Loucy (cell line): ENCODE measurements at regions not wholly inside any gene's neighbourhood (a gene's known extent, or its start where the extent isn't known, plus 50 kb on each side); places are given as distances from the start of the nearest gene placed in this dataset.

Source experiments
- H2AFZ ChIP-seq: fragments of 200-600 bp; sonication (generic); 2 replicates; pipeline ENCODE4 v1.6.0; 2016; ENCODE audit warnings: antibody characterized with exemption, mild to moderate bottlenecking, low read length, moderate library complexity
- H3F3A ChIP-seq: fragments of 200-600 bp; 2 replicates; pipeline ENCODE4 v1.6.0; 2016; ENCODE audit warnings: antibody characterized with exemption, low read depth, mild to moderate bottlenecking
- H3K27me3 ChIP-seq: fragments of 200-600 bp; sonication (generic); 2 replicates; pipeline ENCODE4 v1.6.1; 2014; ENCODE audit warnings: low read length, mild to moderate bottlenecking; ENCODE audit not compliant: insufficient read depth, poor library complexity, severe bottlenecking
- H3K36me3 ChIP-seq: fragments of 200-600 bp; sonication (generic); 2 replicates; pipeline ENCODE4 v1.6.1; 2016; ENCODE audit warnings: low read length; ENCODE audit not compliant: insufficient read depth
- H3K4me1 ChIP-seq: fragments of 200-600 bp; sonication (generic); 2 replicates; pipeline ENCODE4 v1.5.1; 2014; ENCODE audit warnings: low read length, mild to moderate bottlenecking; ENCODE audit not compliant: insufficient read depth, poor library complexity, severe bottlenecking
- H3K4me2 ChIP-seq: fragments of 200-600 bp; sonication (generic); 2 replicates; pipeline ENCODE4 v1.6.0; 2014; ENCODE audit warnings: antibody characterized with exemption, low read length, low read depth, mild to moderate bottlenecking; ENCODE audit not compliant: poor library complexity, severe bottlenecking
- H3K4me3 ChIP-seq: fragments of 200-600 bp; sonication (generic); 2 replicates; pipeline ENCODE4 v1.5.1; 2014; ENCODE audit warnings: low read length, mild to moderate bottlenecking, mixed read lengths; ENCODE audit not compliant: poor library complexity, severe bottlenecking
- H3K79me2 ChIP-seq: fragments of 200-600 bp; sonication (generic); 2 replicates; pipeline ENCODE4 v1.6.1; 2014; ENCODE audit warnings: low read length; ENCODE audit not compliant: insufficient read depth
- H3K9ac ChIP-seq: fragments of 200-600 bp; sonication (generic); 2 replicates; pipeline ENCODE4 v1.6.0; 2014; ENCODE audit warnings: mild to moderate bottlenecking, low read depth, low read length, moderate library complexity; ENCODE audit not compliant: poor library complexity, severe bottlenecking
- H3K9me2 ChIP-seq: fragments of 200-600 bp; sonication (generic); replicated peaks from 2 replicates; pipeline ENCODE4 v1.6.1; 2016; ENCODE audit warnings: low read depth, low read length, mixed read lengths
- H3K9me3 ChIP-seq: fragments of 200-600 bp; sonication (generic); 2 replicates; pipeline ENCODE4 v1.6.1; 2014; ENCODE audit warnings: mild to moderate bottlenecking, antibody characterized with exemption, low read length, low read depth; ENCODE audit not compliant: insufficient read depth
- H4K20me1 ChIP-seq: fragments of 200-600 bp; sonication (generic); 2 replicates; pipeline ENCODE4 v1.6.0; 2014; ENCODE audit warnings: antibody characterized with exemption, low read length, mild to moderate bottlenecking; ENCODE audit not compliant: insufficient read depth, poor library complexity, severe bottlenecking
- EZH2phosphoT487 ChIP-seq: fragments of 200-600 bp; IDR thresholded peaks from 2 replicates; pipeline ENCODE4 v1.6.1; 2018; ENCODE audit warnings: antibody characterized with exemption, mild to moderate bottlenecking, moderate library complexity, borderline replicate concordance
- TF ChIP-seq, protein P1 (sequence below): fragments of 200-600 bp; sonication (generic); conservative IDR thresholded peaks from 2 replicates; pipeline ENCODE4 v1.5.1; 2014; ENCODE audit warnings: mild to moderate bottlenecking, antibody characterized with exemption, low read length

DNA sequence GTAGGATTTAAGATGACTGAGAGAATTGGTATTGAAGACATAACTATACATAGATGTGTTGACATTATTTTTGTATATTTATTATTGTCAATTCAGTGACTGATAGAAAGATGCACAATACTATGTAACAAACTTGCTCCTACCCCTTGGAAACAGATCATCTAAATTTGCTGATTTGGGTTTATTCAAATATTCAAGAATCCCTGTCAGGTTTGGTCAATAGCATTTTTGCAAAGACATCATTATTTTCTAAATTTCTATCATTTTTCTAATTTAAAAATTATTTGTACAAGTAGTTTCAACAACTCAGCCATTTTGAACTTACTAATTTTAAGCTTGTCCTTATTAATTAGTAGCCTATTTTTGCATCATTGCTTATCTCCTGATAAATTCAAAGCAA is 1463.4 kb downstream of the SI start:
- H3K27me3 ChIP-seq = no peaks in the 10 kb centered on the region
- no peak overlapping the region for H3K4me3 ChIP-seq
- no peaks in the 10 kb centered on the region for H3F3A ChIP-seq
- H3K36me3 ChIP-seq = no peaks in the 10 kb centered on the region
- no peaks in the 10 kb centered on the region for H3K9me3 ChIP-seq
- no peak overlapping the region for H3K4me2 ChIP-seq
- H3K4me1 ChIP-seq = no peaks in the 10 kb centered on the region
- H3K9ac ChIP-seq = no peak overlapping the region
- no peak overlapping the region for H2AFZ ChIP-seq
- H4K20me1 ChIP-seq = no peaks in the 10 kb centered on the region
- no peaks in the 10 kb centered on the region for H3K9me2 ChIP-seq
- TF ChIP-seq, protein P1, sequence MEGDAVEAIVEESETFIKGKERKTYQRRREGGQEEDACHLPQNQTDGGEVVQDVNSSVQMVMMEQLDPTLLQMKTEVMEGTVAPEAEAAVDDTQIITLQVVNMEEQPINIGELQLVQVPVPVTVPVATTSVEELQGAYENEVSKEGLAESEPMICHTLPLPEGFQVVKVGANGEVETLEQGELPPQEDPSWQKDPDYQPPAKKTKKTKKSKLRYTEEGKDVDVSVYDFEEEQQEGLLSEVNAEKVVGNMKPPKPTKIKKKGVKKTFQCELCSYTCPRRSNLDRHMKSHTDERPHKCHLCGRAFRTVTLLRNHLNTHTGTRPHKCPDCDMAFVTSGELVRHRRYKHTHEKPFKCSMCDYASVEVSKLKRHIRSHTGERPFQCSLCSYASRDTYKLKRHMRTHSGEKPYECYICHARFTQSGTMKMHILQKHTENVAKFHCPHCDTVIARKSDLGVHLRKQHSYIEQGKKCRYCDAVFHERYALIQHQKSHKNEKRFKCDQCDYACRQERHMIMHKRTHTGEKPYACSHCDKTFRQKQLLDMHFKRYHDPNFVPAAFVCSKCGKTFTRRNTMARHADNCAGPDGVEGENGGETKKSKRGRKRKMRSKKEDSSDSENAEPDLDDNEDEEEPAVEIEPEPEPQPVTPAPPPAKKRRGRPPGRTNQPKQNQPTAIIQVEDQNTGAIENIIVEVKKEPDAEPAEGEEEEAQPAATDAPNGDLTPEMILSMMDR = no peak
- TF ChIP-seq EZH2phosphoT487 = no peak
- no peaks in the 10 kb centered on the region for H3K79me2 ChIP-seq

DNA sequence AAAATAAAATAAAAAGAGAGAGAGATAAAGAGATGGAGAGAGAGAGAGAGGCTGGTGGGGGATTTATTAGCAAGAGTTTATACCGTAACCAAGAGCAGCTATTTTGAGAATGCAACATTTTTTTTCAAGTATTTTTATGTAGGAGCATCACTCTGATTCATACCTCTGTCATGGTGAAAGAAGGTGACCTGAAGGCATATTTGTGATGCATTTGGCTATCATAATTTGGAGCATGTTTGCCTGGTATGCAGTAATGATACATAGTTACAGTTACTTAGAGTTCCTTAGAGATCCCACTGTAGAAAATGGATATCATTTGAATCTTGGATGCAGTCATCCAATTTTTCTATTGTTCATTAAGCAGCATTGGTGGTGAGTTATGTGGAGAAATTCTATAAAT is 1472.4 kb downstream of the SI start:
- Histone ChIP-seq H2AFZ (no peak overlapping the region), H3K4me3 (no peak overlapping the region), H3K36me3 (no peaks in the 10 kb centered on the region), H3K9ac (no peak overlapping the region), H3K79me2 (no peaks in the 10 kb centered on the region), H3K9me3 (no peaks in the 10 kb centered on the region), H3F3A (no peaks in the 10 kb centered on the region), H3K4me2 (no peak overlapping the region), H3K9me2 (no peaks in the 10 kb centered on the region), H3K27me3 (no peaks in the 10 kb centered on the region), H3K4me1 (no peaks in the 10 kb centered on the region), H4K20me1 (no peaks in the 10 kb centered on the region)
- TF ChIP-seq, protein P1 = no peak
- no peak for TF ChIP-seq EZH2phosphoT487

DNA sequence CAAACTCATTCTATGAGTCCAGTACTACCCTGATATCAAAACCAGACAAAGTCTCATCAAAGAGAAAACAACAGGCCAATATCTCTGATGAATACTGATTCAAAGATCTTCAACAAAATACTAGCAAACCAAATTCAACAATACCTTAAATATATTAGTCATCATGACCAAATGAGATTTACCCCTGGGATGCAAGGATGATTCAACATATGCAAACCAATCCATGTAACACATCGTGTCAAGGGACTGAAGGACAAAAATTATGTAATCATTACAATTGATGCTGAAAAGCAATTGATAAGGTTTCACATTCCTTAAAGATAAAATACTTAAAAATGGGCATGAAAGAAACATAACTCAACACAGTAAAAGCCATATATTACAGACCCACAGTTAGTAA is 1476.9 kb downstream of the SI start:
- Histone ChIP-seq H3F3A (no peaks in the 10 kb centered on the region), H3K4me1 (no peaks in the 10 kb centered on the region), H4K20me1 (no peaks in the 10 kb centered on the region), H3K9me2 (no peaks in the 10 kb centered on the region), H3K9ac (no peak overlapping the region), H3K27me3 (no peaks in the 10 kb centered on the region), H3K36me3 (no peaks in the 10 kb centered on the region), H3K4me2 (no peak overlapping the region), H2AFZ (no peak overlapping the region), H3K9me3 (no peaks in the 10 kb centered on the region), H3K4me3 (no peak overlapping the region), H3K79me2 (no peaks in the 10 kb centered on the region)
- no peak for TF ChIP-seq EZH2phosphoT487
- TF ChIP-seq, protein P1 = no peak
